Small intestine (tissue), 7 donors: ENCODE measurements at regions not wholly inside any gene's neighbourhood (a gene's known extent, or its start where the extent isn't known, plus 50 kb on each side); places are given as distances from the start of the nearest gene placed in this dataset.

ENCODE experiments used
- DNase-seq, 2 donors: peaks; one replicate each; pipeline versions ENCODE4 v3.0.0 to v3.0.0-alpha.2; 2013
- FAIRE-seq: peaks from 2 replicates; lab custom pipeline; 2012; peaks lifted over from hg19 to GRCh38; lab: Jason Lieb, UNC
- H3K27ac ChIP-seq, 3 donors: one replicate each; pipeline ENCODE4 v1.5.1; 2013; ENCODE audit warnings: low read length in 2 of 3, mild to moderate bottlenecking in 2 of 3, control low read depth in 1 of 3, inconsistent platforms in 1 of 3, low read depth in 1 of 3, moderate library complexity in 1 of 3
- H3K27me3 ChIP-seq, 3 donors: one replicate each; pipeline ENCODE4 v1.6.1; 2013; ENCODE audit warnings: low read length in 3 of 3, inconsistent platforms in 1 of 3; ENCODE audit not compliant: control insufficient read depth in 3 of 3, insufficient read depth in 3 of 3
- H3K36me3 ChIP-seq, 3 donors: one replicate each; pipeline ENCODE4 v1.6.1; 2013; ENCODE audit warnings: low read length in 3 of 3, inconsistent platforms in 1 of 3, low read depth in 1 of 3, mild to moderate bottlenecking in 1 of 3, moderate library complexity in 1 of 3; ENCODE audit not compliant: control insufficient read depth in 3 of 3, insufficient read depth in 2 of 3
- H3K4me1 ChIP-seq, 3 donors: one replicate each; pipeline ENCODE4 v1.6.1; 2013; ENCODE audit warnings: low read length in 2 of 3, inconsistent platforms in 1 of 3, low read depth in 1 of 3, mild to moderate bottlenecking in 1 of 3, moderate library complexity in 1 of 3; ENCODE audit not compliant: control insufficient read depth in 3 of 3, insufficient read depth in 2 of 3
- H3K4me3 ChIP-seq, 3 donors: one replicate each; pipeline ENCODE4 v1.5.1; 2013; ENCODE audit warnings: low read length in 3 of 3, control low read depth in 1 of 3, inconsistent platforms in 1 of 3, low read depth in 1 of 3, mild to moderate bottlenecking in 1 of 3, moderate library complexity in 1 of 3
- H3K9me3 ChIP-seq, 2 donors: one replicate each; pipeline ENCODE4 v1.6.1; 2013; ENCODE audit warnings: low read depth in 1 of 2, low read length in 1 of 2; ENCODE audit not compliant: control insufficient read depth in 2 of 2, insufficient read depth in 1 of 2
- WGBS, 3 donors: extraction: QIAGEN DNeasy Blood & Tissue Kit; methylation state at CpG; one replicate each; pipeline ENCODE4 v1.1.7; 2013; 5-methylcytosine and 5-hydroxymethylcytosine counted together
- donor health status: healthy with polysubstance abuse.
- donor health status: control.
- donor health status: control.
- donor health status: Bipolar disorder and iron deficiency.
- donor health status: healthy.

DNA sequence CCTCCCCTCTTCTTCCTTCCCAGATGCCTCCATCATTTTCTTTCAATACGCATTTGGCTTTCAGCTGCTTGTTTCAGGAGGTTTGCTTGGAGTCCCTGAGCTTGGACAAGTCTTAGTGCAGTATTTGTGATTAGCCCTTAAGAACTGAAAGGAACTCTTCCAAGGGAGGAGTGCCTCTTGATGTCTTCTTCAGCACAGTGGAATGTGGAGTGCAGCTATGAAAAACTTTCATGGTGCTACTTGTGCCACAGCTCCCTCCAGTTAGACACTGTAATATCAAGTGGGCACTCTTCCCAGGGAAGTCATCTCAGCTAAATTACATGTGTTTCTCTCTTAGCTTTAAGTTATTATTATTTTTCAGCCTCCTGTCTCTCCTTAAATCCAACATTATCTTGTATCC is 173.1 kb downstream of the NECTIN3 start:
- 83 to 93% (median 90%) methylated on average over 1 of the region's 1 CpG for WGBS, 3 donors
- FAIRE-seq, result no peak

DNA sequence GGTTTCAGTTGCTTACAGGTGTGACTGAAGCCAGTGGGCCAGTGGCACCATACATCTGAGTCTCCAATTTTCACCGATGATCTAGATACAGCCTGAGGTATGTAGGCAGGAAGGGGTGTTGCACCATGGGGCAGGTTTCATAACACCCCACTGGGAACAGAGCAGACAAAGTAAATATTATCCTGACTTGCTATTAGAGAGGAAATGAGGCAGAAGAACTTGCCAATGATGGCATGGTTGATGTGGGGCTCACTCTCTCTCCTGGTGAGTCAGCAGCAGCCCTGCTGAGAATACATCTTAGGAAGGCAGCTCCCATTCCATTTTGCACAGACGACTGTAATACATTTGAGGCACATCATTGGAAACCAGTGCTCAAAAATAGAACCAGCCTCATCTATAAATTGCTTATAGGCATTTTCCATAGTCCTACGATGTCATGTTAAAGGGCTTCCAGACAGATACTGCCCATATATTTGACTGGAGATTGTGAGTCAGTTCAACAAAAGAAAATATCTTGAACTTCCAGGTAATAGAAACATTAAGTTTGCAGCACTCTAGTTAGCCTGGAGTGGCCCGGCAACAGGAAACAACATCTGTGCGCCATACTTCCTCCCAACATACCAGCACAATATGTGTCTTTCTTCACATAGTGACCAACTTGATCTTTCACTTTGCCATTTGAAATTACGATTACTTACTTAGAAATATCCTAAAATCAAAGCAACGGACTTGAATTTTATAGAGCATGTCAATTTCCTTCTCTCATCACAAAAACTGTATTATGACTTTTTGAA is 175.5 kb downstream of the NECTIN3 start:
- Histone ChIP-seq H3K9me3 (peaks cover 1 to 13% of the 10 kb centered on the region in 2 donors), H3K27me3 (no peaks in the 10 kb centered on the region), H3K4me1 (no peaks in the 10 kb centered on the region), H3K27ac (no peak overlapping the region), H3K36me3 (no peaks in the 10 kb centered on the region), H3K4me3 (no peak overlapping the region)
- no peak for FAIRE-seq
- 75 to 92% (median 91%) methylated on average over 7 of the region's 7 CpGs for WGBS, 3 donors
- no peak for DNase-seq

More for the DNA sequence above, 173.1 kb downstream of the NECTIN3 start:
- H3K27ac ChIP-seq, result no peak overlapping the region
- H3K36me3 ChIP-seq, result no peaks in the 10 kb centered on the region
- no peak overlapping the region for H3K4me3 ChIP-seq
- DNase-seq, result no peak
- H3K27me3 ChIP-seq, result no peaks in the 10 kb centered on the region
- peaks cover 1 to 17% of the 10 kb centered on the region in 2 donors for H3K9me3 ChIP-seq
- H3K4me1 ChIP-seq, result no peaks in the 10 kb centered on the region

DNA sequence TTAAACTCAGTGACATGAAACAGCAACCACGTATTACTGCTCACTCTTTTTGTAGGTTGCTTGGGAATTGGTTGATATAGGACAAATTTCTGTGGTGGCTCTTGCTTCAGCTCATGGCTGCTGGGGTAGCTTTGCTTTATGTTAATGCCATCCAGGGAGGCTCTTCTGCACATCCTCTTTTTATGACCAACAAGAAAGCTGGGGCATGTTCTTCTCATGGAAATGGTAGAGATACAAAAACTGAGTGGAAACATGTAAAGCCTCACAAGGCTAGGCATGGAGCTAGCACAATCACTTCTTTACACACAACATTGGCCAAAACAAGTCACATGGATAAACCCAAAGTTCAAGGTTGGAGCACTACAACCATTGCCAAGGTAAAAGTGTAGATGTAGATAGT is 176.8 kb downstream of the NECTIN3 start:
- H3K27ac ChIP-seq, result no peak overlapping the region
- no peaks in the 10 kb centered on the region for H3K36me3 ChIP-seq
- no peak overlapping the region for H3K4me3 ChIP-seq
- no peaks in the 10 kb centered on the region for H3K27me3 ChIP-seq
- DNase-seq (no peak), FAIRE-seq (no peak)
- H3K9me3 ChIP-seq, result peaks cover 0 to 1% of the 10 kb centered on the region in 2 donors
- no peaks in the 10 kb centered on the region for H3K4me1 ChIP-seq
- 86 to 97% (median 92%) methylated on average over 1 of the region's 1 CpG for WGBS, 3 donors

DNA sequence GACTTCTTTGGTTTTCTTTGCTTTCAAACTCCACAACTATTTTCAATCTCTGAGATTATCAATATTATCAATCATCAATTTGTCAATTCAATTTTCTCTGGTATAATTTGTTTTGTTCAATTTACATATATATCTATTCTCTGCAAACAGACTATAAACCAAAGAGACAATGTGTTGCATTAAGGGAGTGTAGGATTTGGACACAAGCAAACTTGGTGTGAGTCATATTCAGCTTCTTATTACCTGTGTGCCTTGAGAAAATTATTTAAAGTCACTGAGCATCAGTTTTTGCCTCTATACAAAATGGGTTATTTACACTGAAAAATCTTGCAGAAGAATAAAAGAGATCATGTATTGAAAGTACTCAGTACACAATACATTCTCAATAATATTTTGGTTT is 177.8 kb downstream of the NECTIN3 start:
- no peak overlapping the region for H3K27ac ChIP-seq
- no peaks in the 10 kb centered on the region for H3K36me3 ChIP-seq
- DNase-seq (no peak), FAIRE-seq (no peak)
- no peaks in the 10 kb centered on the region for H3K27me3 ChIP-seq
- H3K9me3 ChIP-seq, result no peaks in the 10 kb centered on the region
- no peak overlapping the region for H3K4me3 ChIP-seq
- no peaks in the 10 kb centered on the region for H3K4me1 ChIP-seq

GRCh38 chr3:111252779-111253178 is 181.2 kb downstream of the NECTIN3 start:
- Histone ChIP-seq H3K4me1 (no peaks in the 10 kb centered on the region), H3K36me3 (no peaks in the 10 kb centered on the region), H3K27me3 (no peaks in the 10 kb centered on the region), H3K4me3 (no peak overlapping the region), H3K9me3 (no peaks in the 10 kb centered on the region), H3K27ac (no peak overlapping the region)
- WGBS, 3 donors, result 14 to 28% (median 22%) methylated on average over 3 of the region's 3 CpGs
- FAIRE-seq, result no peak
- DNase-seq, result peak; percentile 16 to 18

DNA sequence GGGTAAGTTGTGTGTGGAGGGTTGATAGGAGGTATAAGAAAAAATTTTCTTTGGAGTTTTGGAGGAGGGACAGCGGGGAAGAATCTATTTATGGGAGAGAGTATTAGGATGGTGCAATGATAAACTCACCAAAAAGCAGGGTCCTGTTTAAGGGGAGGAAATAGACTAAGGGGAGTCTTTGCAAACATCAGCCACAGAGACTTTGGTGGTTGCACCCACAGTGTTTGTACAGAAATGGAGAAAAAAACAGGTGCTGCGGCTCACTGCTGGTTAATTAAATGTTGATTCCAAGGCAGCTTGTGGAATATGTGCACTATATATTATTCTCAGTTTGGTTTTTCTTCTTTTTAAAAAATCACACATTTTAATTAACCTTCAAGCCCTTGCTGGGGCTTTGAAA is 182.1 kb downstream of the NECTIN3 start:
- no peak overlapping the region for H3K27ac ChIP-seq
- DNase-seq (peak in 1 of 2 donors; percentile 9), FAIRE-seq (no peak)
- no peak overlapping the region for H3K4me3 ChIP-seq
- H3K9me3 ChIP-seq, result no peaks in the 10 kb centered on the region
- H3K27me3 ChIP-seq, result no peaks in the 10 kb centered on the region
- 63 to 89% (median 82%) methylated on average over 2 of the region's 2 CpGs for WGBS, 3 donors
- H3K4me1 ChIP-seq, result no peaks in the 10 kb centered on the region
- H3K36me3 ChIP-seq, result no peaks in the 10 kb centered on the region

DNA sequence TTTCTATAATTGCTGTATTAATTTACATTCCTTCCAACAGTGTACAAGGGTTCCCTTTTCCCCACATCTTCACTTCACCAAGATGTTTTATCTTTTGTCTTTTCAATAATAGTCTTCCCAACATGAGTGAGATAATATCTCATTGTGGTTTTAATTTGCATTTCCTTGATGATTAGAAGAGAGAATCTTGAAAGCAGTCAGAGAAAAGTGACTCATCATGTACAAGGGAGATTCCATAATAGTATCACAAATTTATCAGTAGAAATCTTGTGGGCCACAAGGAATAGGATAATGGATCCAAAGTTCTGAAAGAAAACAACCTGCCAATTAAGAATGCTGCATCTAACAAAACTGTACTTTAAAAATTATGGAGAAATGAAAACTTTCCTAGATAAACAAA is 189.3 kb downstream of the NECTIN3 start:
- H3K36me3 ChIP-seq, result no peaks in the 10 kb centered on the region
- no peak for FAIRE-seq
- no peaks in the 10 kb centered on the region for H3K9me3 ChIP-seq
- H3K4me1 ChIP-seq, result no peaks in the 10 kb centered on the region
- DNase-seq, result no peak
- no peak overlapping the region for H3K4me3 ChIP-seq
- H3K27me3 ChIP-seq, result no peaks in the 10 kb centered on the region
- H3K27ac ChIP-seq, result no peak overlapping the region

GRCh38 chr3:111269777-111270176 is 198.2 kb downstream of the NECTIN3 start:
- Histone ChIP-seq H3K36me3 (no peaks in the 10 kb centered on the region), H3K4me1 (no peaks in the 10 kb centered on the region), H3K9me3 (no peaks in the 10 kb centered on the region), H3K27ac (no peak overlapping the region), H3K27me3 (no peaks in the 10 kb centered on the region), H3K4me3 (no peak overlapping the region)
- FAIRE-seq, result no peak
- no peak for DNase-seq
- 31 to 42% (median 35%) methylated on average over 2 of the region's 2 CpGs for WGBS, 3 donors

GRCh38 chr3:111277226-111277625 is 205.6 kb downstream of the NECTIN3 start:
- Histone ChIP-seq H3K4me1 (peaks cover 0 to 2% (median 0%) of the 10 kb centered on the region in 3 donors), H3K27ac (no peak overlapping the region), H3K9me3 (no peaks in the 10 kb centered on the region), H3K4me3 (no peak overlapping the region), H3K27me3 (no peaks in the 10 kb centered on the region), H3K36me3 (no peaks in the 10 kb centered on the region)
- DNase-seq (peak; percentile 3 to 15), FAIRE-seq (no peak)
- WGBS, 3 donors, result 5 to 23% (median 21%) methylated on average over 4 of the region's 4 CpGs
